CD1c-positive myeloid dendritic cell (primary cell): ENCODE measurements at regions not wholly inside any gene's neighbourhood (a gene's known extent, or its start where the extent isn't known, plus 50 kb on each side); places are given as distances from the start of the nearest gene placed in this dataset.

Source experiments
- DNase-seq: peaks from one replicate; pipeline ENCODE4 v3.0.0-alpha.2; 2016; ENCODE audit errors: extremely low spot score

- no peak for DNase-seq
Observed at GRCh38 chr13:90532861-90533492, 814.5 kb upstream of the MIR17HG start.

GRCh38 chr13:90533866-90534265, 813.6 kb upstream of the MIR17HG start:
- DNase-seq: no peak

DNA sequence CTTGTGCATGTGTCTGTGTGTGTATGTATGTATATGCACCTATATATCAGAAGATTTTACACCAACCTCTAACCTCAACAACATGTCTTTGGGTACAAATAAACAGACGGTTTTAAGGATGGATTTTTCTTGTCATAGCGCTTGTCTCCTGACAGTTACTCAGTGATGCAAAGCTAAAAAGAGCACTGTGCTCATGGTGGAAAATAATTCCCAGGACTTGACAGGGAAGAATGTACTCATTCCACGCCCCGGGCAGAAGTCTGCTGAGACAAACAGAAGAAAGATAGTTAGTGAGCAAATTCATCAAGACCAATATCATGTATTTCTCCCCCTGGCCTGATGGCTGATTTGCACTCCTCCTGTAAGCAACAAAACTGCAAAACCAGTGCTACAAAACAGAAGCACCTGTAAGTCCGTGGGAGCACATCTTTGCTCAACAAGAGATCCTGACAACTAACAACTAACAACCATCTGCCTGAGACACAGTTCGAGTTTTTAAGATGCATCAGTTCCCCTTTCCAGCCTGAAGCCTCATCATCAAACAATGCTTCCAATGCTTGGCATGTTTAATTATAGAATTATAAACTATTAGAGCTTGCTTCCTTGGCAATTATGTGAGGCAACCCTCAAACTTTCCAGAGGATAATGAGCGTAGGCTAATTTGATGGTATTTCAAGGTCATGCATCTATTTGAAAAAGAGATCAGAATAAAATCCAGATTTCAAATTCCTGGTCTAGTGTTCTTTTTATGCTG, 812.7 kb upstream of the MIR17HG start:
- no peak for DNase-seq

GRCh38 chr13:90535421-90535820, 812.1 kb upstream of the MIR17HG start:
- DNase-seq: no peak

DNA sequence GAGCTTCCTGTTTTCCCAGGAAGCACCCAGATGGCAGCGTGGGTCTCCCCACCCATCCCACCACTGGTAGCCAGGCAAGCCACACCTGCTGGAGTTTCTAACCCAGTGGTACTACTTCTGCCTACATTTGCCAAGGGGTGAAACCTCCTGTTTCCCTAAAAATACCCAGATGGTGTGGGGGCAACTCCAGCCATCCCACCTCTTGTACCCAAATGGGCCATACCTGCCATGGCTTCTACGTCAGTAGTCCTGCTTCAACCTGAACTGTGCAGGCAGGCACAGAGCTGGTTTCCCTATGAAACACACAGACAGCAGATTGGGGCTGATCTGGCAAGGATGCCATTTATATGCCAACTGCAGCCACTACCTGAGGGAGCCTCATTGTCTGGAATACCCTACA, 809.4 kb upstream of the MIR17HG start:
- DNase-seq: no peak

DNA sequence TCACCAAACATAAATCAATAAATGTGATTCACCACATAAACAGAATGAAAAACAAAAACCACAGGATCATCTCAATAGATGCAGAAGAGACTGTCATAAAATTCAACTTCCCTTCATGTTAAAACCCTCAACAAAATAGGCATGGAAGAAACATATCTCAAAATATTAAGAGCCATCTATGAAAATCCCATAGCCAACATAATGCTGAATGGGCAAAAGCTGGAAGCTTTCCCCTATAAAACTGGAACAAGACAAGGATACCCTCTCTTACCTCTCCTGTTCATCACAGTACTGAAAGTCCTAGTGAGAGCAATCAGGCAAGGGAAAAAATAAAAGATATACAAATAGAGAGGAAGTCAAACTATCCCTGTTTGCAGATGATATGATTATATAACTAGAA, 806.1 kb upstream of the MIR17HG start:
- DNase-seq: no peak

DNA sequence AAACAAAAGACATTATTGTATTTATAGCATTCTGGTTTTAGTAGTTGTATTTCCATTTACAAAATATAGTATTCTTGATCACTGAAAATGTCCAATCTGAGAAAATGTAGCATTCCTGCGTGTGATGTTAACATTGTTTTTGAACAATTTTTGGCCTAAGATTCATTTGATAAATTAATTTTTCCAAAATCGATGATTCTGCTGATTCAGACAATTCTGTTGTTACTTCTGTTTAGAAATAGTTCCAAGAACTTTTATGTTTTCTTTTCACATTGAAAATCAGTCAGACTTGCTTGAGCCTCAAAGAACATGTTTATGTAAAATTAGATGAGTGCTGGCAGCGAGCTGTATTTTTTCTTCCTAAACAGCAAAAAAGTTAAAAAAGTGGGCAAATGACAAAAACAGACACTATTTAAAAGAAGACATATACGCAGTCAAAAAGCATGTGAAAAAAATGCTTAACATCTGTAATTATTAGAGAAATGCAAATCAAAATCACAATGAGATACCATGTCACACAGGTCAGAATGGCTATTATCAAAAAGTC, 804.5 kb upstream of the MIR17HG start:
- no peak for DNase-seq

DNA sequence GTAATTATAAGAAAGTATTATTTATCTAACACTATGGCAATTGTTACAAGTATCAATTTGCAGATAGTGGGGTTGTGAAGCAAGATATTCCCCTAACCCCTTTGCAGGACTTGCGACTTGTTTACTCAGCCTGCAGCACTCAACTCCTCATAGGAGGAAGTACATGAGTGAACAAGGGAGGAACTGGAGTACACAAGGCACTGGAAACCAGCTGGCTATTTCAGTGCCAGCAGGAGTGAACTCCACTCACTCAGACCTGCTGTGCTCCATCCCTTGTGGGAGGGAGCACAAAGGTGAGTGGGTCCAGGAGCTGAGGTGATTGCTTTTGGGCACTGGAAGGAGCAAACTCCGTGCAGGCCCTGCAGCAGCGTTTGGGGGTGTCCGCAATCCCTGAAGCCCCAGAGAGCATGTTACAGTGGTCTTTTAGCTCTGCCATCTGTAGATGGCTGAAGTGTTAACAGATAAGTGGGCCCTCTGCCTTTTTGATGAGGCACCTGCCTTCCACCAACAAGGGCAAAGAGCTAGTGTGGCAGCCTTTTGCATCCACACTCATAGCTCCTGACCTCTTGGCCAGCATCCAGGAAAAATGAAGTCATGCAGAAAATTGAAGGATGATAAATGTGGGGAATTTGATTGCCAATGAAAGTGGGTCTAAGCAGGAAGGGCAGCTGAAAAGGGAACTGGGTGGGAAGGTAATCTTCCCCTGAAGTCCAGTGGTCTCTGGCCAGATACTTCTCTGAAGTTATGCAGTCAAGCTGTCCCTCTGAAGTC, 802.2 kb upstream of the MIR17HG start:
- no peak for DNase-seq

DNA sequence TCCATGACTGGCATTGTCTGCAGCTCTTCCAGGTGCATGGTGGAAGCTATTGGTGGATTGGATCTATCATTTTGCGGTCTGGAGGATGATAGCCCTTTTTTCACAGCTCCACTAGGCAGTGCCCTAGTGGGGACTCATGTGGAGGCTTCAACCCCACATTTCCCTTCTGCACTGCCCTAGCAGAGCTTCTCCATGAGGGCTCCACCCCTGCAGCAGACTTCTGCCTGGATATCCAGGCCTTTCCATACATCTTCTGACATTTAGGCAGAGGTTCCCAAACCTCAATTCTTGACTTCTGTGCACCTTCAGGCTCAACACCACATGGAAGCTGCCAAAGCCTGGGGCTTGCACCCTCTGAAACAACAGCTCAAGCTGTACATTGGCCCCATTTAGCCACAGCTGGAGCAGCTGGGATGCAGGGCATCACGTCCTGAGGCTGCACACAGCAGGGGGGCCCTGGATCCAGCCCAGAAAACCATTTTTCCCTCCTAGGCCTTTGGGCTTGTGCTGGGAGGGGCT, 800.2 kb upstream of the MIR17HG start:
- DNase-seq: no peak

- no peak for DNase-seq
Observed at GRCh38 chr13:90551253-90551652, 796.2 kb upstream of the MIR17HG start.

- no peak for DNase-seq
Observed at GRCh38 chr13:90552702-90553101, 794.8 kb upstream of the MIR17HG start.

- DNase-seq: no peak
Observed at GRCh38 chr13:90553159-90553558, 794.3 kb upstream of the MIR17HG start.

DNA sequence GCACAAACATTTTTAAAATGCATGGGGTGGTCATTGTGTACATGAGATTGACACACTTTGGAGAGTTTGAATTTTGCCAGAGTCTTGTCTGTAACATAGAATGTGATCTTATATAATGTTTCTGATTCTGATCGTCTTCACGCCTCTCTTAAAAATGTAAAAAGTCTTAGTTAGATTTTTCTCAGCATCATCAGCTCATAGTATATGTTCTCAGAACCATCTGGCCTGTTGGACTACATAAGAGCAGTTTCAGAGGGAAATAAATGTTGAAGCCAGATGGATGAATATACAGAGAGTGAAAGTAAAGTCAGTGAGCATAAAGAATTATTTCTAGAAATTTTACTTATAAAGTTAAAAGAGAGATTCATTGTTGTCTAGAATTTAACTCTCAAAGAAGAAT, 789.9 kb upstream of the MIR17HG start:
- DNase-seq: no peak

- DNase-seq: no peak
Observed at GRCh38 chr13:90562443-90562842, 785.0 kb upstream of the MIR17HG start.

DNA sequence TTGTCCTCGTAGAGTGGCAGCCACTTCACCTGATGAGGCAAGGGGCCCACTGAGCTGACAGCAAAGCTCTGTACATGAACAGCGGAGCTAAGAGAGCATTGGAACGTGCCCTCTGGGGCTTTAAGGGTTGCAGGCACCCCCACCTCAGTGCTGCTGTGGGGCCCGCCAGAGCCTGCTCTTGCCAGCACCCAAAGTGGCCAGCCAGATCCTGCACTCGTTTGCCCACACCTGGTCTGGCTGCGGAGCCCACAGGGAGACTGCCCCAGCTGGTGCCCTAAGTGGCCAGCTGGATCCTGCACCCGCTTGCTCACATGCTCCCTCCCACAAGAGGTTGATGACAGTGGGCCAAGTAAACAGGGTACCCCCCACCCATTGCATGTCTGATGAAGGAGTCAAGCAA, 783.4 kb upstream of the MIR17HG start:
- no peak for DNase-seq

DNA sequence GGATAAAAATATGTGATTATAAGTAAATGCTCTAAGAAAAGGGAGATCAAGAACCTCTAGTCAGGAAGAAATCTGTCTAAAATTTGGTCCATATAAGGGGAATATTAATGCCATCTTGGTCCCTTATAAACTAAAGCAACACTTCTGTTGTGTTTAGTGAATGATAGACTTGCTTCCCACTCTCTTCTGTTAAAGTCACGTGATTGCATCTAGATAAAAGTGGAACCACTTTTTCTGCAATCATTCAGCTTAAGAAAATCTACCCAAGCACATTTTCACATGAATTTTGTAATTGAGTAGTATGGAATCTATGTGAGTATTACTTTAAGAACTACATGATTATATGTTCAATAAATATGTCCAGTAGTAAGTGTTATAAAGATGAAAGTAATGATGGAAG, 782.9 kb upstream of the MIR17HG start:
- no peak for DNase-seq

DNA sequence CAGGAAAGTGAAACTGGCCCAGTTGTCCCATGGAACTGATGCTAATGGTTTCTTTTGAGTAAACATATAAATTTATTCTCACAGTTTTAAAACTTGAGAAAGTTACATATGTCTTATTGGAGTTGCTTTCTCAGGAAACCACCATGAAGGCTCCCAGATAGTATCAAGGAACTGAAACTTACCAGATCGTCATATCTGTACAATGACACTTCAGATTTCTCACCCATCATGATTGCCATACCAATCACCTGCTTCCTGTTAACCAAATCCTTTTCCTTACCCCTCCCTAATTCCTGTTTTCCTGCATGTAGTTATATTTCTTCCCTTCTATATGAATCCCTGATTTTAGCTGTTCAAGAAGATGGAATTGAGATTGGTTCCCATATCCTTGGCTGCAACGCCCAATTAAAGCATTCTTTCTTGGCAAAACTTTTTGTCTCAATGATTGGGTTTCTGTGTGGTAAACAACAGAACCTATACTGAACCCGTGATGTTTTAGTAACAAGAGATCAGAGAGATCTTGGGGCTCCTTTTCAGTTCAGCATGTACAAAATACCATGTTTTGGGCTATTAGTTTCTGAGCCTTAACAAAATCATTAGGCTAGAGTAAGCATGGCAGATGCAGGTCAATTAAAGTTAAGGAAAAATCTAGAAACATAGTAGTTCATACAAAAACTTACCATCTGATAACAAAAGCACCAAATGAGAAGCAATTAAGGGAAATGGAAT, 781.3 kb upstream of the MIR17HG start:
- peak; percentile 51 for DNase-seq

- no peak for DNase-seq
Observed at GRCh38 chr13:90568165-90568564, 779.3 kb upstream of the MIR17HG start.

- no peak for DNase-seq
Observed at GRCh38 chr13:90576067-90576466, 771.4 kb upstream of the MIR17HG start.

GRCh38 chr13:90577726-90578125, 769.8 kb upstream of the MIR17HG start:
- DNase-seq: no peak

DNA sequence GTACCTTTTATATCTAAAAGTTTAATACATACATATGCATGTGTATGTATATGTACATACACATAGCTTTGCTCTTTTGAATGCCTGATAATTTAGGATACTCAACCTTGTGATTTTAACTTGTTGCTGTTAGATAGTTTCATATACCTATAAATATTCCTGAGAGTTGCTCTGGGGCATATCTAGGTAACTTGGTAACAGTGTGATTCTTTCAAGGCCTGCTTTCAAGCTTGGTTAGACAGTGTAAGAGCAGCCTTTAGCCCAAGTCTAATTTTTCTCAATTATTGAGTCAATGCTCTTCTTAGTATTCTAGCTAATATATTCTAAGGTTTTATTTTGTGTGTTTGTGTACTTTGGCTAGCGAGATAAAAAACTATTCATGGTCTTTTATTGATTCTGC, 762.1 kb upstream of the MIR17HG start:
- DNase-seq: no peak
